ENCODE measurements at regions not wholly inside any gene's neighbourhood (a gene's known extent, or its start where the extent isn't known, plus 50 kb on each side); places are given as distances from the start of the nearest gene placed in this dataset.

DNA sequence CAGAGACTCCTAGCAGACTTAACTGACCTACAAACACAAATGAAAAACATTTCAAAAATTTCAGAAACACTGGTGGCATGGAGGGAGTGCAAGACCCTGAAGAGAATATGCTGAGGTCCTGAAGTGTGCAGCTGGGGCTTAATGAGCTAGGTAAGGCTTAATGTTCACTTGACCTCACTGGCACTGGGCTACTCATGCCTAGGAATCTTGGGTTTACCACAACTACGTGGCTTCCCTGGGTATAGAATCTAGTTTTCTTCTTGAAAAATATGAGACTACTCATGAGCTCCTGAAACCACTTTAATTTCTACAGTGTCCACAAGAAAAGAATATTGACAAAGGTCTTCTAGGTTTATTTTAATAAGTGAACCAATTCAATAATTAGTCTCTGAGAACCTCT lies 139.8 kb downstream of the HNMT start:
- no peak for DNase-seq (ENCODE audit: low read depth, low spot score)

DNA sequence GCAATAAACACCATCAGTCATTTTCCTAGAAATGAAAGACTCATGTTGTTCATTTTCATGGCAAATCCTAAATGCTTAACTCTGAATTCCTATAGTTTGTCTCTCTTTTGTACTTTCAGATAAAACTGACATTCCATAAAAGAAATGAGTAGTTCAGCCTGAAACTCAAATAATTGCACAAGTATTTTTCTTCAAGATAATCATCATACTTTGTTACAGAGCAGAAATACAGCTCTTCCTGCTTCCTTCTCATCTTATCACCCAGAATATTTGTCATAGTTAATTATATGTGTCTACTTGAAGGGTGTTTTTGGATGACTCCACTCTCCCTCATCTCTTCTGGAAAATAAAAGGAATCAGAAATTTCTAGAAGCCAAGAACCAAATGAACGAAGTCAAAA lies 141.1 kb downstream of the HNMT start:
- no peak for DNase-seq (ENCODE audit: low read depth, low spot score)

DNA sequence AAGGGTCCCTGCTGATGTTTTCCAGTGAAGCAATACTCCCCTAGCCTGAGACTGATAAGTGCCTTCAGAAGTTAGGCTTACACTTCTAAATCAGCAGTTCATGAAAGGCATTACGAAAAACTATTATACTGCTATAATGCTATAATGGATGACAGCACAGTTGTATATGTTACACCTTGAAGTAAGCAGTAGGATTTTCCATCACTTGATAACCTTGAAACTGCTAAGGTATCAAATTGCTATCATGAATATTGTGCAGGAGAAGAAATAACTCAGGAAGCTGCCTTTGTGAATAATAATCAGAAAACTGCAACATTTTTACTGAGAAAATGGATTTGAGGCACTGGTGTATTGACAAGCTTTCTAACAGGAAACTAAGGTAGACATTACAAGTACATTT lies 142.3 kb downstream of the HNMT start:
- DNase-seq (ENCODE audit: low read depth, low spot score): no peak

DNA sequence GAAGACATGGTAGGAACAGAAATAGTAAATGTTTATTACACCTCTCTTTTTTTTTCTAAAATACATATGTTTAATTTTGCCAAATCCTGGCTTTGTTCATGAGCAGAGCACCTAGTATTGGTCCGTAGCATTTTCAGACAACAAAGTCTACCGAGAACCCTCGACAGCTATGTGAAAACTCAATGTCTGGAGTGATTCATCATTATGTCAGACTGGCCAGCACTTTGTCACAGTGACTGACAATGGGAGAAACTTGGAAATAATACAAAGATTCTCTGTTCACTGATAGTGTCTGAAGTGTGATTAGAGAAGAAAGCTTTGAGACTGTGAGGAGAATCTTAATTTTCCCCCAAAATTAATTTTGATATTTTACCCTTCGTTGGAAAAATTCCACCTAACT lies 143.0 kb downstream of the HNMT start:
- no peak for DNase-seq (ENCODE audit: low read depth, low spot score)

DNA sequence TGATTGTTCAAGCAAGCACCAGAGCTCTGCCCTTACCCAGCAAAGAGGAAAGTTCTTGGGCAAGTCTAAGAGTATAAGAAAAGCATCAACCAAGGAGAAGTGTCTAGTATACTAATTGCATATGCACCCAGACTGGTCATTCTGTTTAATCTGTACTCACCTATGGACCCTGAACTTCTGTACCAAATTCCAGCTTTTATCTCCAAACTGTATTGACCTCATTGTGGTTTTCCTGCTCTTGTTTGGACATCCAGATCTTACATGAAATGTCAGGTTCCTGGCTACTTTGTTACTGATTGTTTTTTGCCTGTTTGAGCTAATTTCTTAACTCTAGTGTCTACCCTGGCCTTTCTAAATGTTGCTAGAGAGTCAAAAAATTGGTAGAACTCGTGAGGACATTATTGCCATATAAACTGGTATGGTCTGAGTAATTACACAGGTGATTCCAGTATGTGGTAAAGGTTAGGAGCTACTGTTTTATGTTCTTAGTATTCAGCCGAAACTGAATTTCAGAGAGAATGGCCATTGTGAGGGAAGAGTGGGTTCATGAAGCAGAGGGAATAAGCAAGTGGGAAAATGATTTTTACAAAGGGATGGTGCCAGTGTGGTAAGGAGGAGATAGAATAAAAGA lies 146.3 kb downstream of the HNMT start:
- DNase-seq (ENCODE audit: low read depth, low spot score): no peak

DNA sequence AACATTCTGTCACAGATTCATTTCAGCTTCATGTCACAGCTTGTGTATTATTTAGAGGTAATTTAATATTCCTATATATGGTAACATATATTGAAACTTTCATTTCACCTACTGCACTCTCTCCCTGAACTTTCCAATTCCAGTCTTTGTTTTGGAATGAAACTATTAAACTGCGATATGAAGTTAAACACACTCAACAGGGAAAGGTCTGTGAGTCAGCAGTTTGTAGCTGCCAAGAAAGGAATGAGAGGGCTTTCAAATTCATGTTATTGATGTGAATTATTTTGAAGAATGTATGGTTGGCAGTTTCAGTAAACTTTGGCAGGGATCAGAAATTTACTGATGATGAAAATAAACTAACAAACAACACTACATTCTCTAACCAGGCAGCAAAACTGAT lies 148.3 kb downstream of the HNMT start:
- no peak for DNase-seq (ENCODE audit: low read depth, low spot score)

DNA sequence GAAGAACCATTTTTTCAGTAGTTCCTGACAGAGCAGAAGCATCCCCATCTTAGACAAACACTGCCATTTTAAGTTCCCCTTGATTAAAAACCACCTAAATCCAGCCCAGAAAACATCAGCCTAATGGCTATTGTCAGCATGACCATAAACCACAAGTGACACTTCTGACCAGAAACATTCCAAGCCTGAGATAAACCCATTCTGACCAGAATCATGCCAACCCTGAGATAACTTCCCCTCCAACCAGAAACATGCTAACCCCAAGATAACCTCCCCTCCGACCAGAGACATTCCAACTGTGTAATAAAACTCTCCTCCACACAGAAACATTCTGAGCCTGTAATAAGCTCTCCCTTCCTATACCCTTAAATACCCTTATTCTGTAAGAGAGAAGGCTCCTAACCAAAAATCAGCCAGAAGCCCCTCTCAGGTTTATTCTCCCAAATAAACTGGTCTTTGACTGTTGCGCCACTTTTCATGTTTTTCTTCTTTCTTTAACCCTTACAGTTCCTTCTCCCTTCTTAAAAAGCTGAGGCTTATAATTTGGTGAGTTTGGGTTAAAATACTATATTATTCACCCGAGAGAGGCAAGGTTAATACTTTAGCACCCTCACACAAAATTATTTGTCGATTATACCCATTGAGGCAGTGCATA lies 149.7 kb downstream of the HNMT start:
- DNase-seq (ENCODE audit: low read depth, low spot score): no peak

DNA sequence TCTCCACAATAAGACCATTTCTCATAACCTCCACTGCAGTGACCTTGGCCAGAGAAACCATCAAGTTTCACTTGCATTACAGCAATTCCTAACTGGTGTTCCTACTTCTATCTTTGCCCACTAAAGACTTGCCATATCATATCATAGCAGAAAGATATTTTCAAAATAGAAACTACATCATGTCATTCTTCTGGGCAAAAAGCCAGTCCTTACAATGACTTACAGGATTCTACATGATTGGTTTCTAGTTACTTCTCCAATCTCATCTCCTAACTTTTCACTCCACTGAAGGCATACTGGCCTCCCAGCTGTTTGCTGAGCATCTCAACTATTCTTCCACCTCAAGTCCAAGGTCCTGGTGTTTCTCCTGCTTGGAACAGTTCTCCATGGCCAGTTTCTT lies 151.4 kb downstream of the HNMT start:
- DNase-seq (ENCODE audit: low read depth, low spot score): no peak

DNA sequence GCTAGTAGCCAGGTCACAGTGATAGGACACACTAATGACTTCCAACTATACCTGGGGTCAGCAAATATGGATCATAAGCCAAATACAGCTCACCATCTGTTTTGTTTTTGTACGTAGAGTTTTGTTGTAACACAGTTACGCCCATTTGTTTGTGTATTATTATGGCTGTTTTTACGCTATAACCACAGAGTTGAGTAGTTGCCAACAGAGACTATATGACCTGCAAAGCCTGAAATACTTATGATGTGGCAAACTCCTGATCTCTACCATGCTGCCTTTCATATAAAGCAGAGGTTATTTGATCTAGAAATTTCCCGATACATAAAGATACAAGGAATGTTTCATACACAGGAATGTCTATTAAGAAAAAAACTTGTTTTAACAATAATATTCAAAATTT lies 152.2 kb downstream of the HNMT start:
- no peak for DNase-seq (ENCODE audit: low read depth, low spot score)

DNA sequence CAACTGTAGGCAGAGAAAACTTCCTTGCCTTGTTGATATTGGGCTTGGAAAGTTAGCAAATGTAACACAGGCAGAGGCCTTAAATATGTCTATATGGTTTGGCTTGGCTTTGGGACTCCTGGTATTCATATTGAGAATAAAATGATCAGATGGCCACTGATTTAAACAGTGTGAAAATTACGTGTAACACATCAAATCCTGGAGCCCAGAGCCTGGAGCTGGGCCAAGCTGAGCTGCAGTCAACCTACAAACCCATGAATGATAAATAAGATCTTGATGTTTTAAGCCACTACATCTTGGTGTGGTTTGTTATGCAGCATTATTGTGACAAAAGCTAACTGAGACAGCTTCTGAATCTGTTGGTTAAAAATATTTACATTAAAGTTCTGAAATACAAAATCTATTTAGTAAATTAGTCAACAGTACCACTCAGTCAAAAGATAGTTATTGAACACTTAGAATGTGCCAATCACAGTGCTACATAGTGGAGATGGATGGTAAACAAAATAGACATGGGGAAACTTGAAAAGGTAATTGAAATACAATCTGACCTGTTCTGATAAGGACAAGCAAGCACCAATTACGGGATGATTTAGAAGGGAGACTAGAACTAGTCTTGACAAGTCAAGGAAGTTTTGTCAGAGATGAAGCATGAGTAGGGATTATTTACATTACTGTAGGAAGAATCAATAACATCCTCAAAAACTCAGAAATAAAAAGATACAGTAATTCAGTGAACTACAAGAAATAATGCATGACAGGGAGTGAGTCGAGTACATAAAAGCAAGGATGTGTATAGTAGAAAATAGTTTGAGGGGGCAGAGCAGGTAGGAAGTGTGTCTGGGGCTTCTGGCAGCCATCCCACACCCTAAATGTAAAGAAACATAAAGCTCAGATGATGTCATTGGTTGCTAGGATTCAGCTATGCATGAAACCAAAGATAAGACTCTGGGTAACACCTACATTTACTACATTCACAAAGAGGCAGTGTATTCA lies 157.7 kb downstream of the HNMT start:
- no peak for DNase-seq (ENCODE audit: low read depth, low spot score)

DNA sequence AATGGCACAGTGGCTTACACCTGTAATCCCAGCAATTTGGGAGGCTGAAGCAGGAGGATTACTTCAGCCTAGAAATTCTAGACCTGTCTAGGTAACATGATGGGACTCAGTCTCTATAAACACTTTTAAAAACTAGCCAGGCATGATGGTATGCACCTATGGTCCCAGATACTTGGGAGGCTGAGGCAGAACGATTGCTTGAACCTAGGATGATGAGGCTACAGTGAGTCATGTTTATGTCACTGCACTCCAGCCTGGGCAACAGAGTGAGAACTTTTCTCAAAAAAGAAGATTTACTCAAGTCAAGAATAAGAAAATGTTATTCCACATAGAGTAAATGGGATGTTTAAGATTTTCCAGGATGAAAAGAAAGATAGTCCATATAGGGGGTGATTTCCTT lies 158.6 kb downstream of the HNMT start:
- no peak for DNase-seq (ENCODE audit: low read depth, low spot score)

DNA sequence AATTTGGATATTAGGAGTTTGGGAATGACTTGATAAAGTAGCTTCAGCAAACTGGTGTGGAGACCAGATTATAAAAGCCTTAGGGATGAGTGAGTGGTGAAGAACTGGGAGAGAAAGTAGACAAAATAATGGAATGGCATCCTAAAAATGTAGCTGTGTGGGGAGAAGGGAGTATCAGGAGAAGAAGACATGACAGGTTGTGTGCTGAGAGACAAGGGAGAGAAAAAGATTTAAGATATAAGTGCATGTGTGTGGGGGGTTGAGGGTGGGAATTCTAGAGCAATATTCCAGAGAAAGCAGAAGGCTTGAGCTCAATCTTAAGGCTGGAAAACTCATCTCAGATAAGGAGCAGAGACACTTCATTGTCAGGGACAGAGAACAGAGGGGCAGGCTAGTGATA lies 159.5 kb downstream of the HNMT start:
- no peak for DNase-seq (ENCODE audit: low read depth, low spot score)

DNA sequence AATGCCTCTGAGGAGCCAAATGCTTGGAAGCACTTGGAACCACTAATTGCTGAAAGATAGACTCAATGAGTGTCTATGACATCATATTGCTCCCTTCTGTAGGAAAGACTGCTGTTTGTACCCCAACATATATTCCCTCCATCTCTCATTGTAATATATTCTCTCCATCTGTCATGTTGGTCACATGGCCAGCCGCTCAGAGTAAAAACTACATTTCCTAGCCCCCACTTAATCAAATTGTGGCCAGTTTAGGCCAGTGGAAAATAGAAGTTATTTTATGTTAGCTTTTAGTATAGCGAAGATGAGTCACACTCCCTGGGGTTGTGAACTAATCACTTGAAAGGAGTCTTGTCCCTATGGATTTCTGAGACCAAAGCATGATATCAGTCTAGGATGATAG lies 160.2 kb downstream of the HNMT start:
- DNase-seq (ENCODE audit: low read depth, low spot score): no peak

DNA sequence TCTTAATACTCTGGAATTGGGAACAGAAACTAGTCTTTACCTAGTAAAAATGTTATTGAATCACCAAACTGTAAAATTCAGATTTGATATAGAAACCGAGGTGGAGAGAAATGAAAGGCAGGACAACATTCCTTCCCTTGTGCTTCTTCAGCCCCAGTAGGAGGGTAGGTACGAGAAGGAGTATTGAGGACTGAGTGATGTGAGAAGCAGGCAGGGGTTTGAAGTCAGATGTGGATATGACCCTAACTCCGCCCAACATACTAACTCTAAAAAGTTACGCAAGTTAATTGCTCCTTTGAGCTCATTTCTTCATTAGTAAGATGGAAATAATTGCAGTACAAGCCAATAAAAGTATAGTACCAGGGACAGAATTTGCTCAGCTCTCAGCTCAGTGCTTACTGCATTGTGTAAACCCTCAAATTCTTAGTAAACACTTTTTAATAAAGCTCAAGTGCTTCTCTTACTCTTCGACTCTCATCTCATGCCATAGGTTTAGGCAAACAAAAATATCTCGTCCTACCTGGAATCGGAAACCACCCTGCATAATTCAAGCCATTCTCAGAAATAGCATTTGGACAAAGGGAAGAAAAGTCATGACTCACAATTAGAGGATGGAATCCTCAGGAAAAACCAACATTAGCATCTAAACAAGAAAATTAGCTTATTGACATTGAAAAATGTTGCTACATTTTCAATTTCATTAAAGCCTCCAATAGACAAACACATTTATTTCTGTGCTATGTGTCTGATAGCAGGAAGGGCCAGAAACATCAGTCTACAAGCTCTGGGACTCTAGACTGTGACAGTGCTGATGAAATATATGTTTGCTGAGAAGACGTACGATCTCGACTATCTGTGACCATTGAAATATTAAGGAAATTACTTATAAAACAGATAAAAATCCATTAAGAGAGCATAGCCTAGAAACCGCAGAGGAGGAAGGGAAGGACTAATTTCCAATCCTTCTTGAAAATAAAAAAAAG lies 161.3 kb downstream of the HNMT start:
- DNase-seq (ENCODE audit: low read depth, low spot score): no peak

DNA sequence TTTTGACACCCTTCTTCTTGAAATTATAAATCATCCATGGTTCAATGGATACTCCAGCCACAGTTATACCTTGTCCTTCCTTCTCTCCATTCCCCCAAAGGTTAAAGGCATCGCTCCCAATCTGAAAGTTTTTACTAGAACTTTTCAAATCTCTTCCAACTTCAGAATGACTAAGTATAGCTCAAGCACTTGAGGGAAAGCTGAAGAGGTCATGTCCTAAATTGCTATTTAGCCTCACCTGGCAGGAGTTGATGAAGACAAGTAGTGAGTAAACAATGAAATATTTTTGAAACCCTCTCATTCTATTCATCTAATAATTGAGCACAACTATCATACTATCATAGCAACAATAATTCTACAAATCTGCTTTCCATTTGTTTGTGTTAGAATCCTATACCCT lies 167.8 kb downstream of the HNMT start:
- no peak for DNase-seq (ENCODE audit: low read depth, low spot score)

DNA sequence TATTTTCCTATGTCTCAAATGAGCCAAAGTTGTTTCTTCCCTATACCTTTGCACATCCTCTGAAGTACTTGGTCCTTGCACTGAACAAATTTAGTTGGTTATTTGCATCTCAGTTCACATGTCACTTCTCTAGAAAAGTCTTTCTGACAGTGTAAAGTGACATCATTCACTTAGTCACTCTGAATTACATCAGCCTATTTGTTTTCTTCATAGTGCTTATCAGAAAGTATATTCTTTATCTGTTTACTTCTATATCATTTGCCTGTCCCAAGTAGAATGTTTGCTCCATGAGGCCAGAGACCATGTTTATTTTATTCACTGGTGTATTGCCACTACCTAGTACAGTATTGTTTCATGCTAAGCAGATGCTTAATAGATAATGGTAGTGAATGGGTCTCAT lies 173.7 kb downstream of the HNMT start:
- DNase-seq (ENCODE audit: low read depth, low spot score): no peak

DNA sequence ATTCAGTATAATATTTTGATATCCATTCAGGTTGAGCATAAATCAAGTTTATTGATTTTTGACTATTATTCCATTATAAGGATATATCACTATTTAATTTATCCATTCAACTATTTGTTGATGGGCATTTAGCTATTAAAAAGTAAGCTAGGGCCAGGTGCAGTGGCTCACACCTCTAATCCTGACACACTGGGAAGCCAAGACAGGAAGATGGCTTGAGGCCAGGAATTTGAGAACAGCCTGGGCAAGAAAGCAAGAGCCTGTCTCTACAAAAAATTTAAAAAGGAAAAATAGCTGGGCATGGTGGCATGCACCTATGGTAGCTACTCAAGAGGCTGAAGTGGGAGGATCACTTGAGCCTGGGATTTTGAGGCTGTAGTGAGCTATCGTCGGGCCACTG lies 183.5 kb downstream of the HNMT start:
- DNase-seq (ENCODE audit: low read depth, low spot score): no peak

DNA sequence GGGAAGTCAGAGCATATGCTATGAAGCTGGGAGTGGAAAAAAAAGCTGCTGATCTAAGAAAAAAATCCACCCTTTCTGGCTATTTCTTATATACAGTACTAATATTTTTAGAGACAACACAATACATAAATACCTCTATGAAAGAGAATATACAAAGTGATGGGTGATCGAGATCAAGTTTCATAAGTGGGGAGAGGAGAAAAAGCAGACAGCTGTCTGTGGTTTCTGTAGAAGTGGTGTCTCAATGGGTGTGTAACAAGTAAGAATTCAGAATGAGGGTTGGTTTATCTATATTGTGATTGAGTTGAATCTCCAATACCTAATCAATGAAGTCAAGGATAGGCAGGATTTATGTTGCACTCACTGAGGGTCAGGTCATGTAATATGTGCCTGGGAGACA lies 191.0 kb downstream of the HNMT start:
- no peak for DNase-seq (ENCODE audit: low read depth, low spot score)

DNA sequence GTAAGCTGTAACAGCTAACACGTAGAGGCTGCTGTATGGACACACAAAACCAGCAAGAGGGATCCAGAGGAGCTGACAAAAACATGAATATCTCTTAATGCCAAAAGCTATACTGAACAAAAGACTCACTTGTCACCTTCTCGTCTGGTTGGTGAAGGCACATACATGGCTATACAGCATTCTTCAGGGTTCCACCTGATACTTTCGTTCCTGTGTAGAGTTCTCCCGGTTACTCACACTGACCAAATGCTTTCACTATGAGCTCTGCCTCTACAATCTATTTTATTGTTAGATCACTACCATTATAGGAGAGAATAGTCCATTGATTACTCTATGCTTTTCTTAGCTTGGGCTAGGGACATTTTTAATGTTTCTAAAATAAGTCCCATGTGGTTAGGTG lies 193.1 kb downstream of the HNMT start:
- no peak for DNase-seq (ENCODE audit: low read depth, low spot score)

DNA sequence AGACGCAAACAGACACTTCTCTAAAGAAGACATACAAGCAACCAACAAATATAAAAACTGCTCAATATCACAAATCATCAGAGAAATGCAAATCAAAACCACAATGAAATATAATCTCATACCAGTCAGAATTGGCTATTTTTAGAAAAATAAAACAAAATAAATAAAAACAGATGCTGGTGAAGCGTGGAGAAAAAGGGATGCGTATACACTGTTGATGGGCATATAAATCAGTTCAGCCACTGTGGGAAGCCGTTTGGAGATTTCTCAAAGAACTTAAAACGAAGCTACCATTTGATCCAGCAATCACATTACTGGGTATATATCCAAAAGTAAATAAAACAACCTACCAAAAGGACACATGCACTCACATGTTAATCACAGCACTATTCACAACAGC lies 206.2 kb downstream of the HNMT start:
- no peak for DNase-seq (ENCODE audit: low read depth, low spot score)

DNA sequence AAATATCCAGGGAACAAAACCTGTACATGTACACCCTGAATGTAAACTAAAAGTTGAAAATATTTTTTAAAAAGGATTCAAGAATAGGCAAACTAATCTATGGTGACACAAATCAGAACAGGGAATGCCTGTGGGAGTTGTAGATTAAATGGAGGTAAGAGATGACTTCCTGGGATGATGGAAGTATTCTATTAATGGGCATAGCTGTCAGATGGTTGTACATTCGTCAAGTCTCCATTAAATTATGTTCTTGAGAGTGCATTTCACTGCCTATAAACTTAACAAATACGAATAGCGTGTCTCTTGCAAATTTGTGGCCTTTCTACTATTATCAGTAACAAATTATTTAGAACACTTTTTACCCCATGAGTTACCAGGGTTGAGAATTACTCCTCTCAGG lies 207.0 kb downstream of the HNMT start:
- no peak for DNase-seq (ENCODE audit: low read depth, low spot score)

DNA sequence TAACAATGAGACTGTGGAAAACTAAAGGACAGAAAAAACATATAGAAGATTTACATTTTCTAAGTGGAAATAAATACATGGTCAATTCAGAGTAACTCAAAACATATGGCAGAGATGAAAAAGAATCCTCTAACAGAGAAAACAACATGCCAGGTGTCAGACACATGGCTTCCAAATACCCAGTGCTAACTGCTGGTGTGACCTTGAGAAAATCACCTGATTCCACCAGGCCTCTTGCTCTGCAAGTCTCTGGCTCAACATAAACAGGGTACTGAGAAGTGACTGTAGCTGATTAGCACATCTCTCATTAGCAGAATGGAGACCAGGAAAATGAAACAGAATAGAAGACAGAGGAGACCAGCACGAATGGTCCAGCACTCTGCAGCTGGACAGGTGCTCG lies 210.8 kb downstream of the HNMT start:
- no peak for DNase-seq (ENCODE audit: low read depth, low spot score)
